ENCODE measurements at regions not wholly inside any gene's neighbourhood (a gene's known extent, or its start where the extent isn't known, plus 50 kb on each side); places are given as distances from the start of the nearest gene placed in this dataset.

DNA sequence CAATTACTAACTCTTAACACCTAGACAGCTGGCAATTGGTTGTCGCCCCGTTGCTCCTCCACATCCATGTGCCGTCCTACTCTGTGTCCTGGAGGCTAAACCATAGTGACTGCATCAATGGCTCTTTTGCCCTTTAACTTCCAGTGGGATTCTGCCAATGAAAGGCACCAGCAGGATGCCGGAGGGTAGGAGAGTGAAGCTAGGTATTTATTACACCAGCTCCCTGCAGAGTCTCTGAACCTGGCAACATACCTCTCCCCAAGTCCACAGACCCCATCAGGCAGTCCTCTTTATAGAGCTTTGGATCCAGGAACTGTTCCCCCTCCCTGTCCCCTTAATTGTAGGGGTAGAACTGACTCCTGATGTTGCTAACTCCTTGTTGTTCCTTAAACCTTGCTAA lies 426.8 kb downstream of the HNRNPD start:
- no peak for DNase-seq (ENCODE audit: low read depth)

- no peak for DNase-seq (ENCODE audit: low read depth)
Measured at GRCh38 chr4:81930506-81931238, 443.1 kb downstream of the HNRNPD start.

DNA sequence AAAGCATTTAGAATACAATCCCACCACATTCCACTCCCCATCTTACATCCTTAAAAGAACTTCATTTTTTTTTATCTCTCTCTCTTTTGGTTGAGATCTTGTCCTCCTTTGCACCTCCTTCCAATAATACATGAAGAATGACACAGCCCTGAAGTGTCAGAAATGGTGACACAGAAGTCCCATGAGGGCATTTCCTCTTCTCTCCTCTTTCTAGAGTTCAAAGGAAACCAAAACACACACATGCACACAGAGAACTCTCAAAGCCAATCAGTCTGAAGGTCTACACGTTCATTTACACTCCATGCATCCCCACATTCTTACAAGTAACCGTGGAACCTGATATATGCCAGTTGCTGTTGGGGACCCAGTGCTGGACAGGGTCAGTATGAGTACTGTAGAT lies 450.7 kb downstream of the HNRNPD start:
- no peak for DNase-seq (ENCODE audit: low read depth)

DNA sequence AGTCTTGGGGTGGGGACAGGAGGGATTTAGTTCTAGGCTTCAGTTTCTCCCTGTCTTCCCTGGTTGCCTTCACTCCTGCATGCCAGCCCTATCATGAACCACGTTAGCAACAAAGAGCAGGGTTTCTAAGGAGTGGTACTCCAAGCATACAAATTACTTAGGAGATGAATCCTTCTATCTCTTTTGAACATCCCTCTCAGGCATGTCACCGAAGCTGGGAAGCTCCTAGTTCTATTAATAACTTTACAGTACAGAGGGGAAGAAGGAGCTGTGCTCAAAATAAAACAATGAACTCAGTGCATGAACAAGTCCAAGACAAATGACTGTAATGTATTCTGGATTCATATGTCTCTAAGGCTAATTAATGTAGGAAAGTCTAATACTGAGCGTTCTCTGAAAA lies 450.6 kb upstream of the RASGEF1B start:
- no peak for DNase-seq (ENCODE audit: low read depth)

DNA sequence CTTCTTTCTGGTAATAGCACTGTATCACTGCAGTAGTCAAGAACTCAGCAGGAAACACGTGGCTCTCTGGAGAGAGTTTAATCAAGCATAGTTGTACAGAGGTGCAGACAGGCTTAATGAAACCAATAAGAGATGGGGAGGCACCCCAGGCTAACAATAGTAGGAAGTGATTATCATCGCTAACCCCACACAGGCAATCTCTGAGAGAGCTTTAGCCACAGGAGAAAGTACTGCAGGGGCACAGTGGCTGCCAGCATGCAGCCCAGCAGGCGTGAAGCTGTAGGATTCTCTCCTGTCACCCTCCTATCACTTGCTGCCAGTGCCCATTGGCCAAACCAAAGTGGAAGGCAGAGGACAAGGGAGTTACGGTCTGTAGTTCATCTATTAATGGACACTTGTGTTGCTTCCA lies 450.0 kb upstream of the RASGEF1B start:
- DNase-seq (ENCODE audit: low read depth), result no peak

GRCh38 chr4:81919810-81920209 lies 448.1 kb upstream of the RASGEF1B start:
- DNase-seq (ENCODE audit: low read depth), result no peak

- peak; percentile 21 for DNase-seq (ENCODE audit: low read depth)
Measured at GRCh38 chr4:81919223-81919622, 447.5 kb upstream of the RASGEF1B start.

DNA sequence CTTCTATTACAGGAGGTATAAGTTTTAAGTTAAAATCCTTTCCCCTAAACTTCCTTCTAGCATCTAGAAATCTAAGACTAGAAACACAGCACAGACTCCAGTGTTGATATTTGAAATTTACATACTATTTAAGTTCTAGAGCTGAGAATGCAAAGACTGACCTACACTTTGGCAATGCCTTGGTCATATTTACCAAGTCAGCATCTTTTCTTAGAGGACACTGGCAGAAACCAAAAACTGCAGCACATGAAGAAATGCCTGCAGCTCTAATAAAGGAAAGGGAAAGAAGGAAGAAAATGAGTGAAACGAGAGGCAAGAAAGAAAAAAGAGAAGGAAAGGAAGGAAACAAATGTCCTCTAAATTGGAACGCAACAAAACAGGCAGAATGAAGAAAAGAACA lies 443.7 kb upstream of the RASGEF1B start:
- DNase-seq (ENCODE audit: low read depth), result no peak

GRCh38 chr4:81914623-81915022 lies 442.9 kb upstream of the RASGEF1B start:
- no peak for DNase-seq (ENCODE audit: low read depth)

GRCh38 chr4:81913427-81913879 lies 441.7 kb upstream of the RASGEF1B start:
- peak; percentile 65 for DNase-seq (ENCODE audit: low read depth)

GRCh38 chr4:81912376-81913030 lies 440.8 kb upstream of the RASGEF1B start:
- no peak for DNase-seq (ENCODE audit: low read depth)

DNA sequence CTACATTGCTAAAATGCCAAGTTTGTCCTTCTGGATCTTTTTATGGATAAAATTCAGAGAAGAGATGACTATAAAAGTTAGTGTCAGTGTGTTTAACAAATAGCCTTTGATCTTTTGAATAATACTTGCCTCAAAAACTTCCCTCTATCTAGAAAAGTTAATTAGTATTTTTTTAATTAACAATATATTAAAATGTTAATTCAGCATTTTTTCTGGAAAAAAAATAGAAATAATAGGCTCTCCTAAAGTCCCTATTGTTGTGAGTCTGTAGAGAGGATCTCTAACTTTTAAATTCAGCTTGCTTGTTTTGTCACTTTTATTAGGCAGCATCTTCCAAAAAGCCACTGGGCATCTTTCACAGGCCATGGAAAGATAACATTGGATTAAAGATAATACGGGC lies 435.2 kb upstream of the RASGEF1B start:
- DNase-seq (ENCODE audit: low read depth), result no peak

DNA sequence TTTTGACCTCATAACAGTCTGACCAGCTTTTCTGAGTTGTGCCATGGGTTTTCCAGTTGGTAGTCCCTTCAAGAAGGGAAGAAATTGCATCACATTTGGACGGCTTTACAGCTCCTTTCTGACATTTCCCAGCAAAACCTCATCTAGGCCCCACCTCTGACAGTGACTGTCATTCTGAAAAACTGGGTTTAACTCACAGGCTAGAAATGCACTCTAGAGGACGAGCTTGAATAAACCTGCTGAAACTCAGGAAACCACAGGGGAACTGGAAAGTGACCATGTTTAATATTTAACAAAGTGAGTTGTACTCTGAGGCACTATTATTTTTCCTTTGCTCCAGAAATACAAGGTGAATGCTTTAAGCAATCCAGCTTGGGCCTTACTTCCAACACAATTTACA lies 434.3 kb upstream of the RASGEF1B start:
- no peak for DNase-seq (ENCODE audit: low read depth)

GRCh38 chr4:81904121-81904520 lies 432.4 kb upstream of the RASGEF1B start:
- DNase-seq (ENCODE audit: low read depth), result no peak

- DNase-seq (ENCODE audit: low read depth), result no peak
Measured at GRCh38 chr4:81903212-81903611, 431.5 kb upstream of the RASGEF1B start.

DNA sequence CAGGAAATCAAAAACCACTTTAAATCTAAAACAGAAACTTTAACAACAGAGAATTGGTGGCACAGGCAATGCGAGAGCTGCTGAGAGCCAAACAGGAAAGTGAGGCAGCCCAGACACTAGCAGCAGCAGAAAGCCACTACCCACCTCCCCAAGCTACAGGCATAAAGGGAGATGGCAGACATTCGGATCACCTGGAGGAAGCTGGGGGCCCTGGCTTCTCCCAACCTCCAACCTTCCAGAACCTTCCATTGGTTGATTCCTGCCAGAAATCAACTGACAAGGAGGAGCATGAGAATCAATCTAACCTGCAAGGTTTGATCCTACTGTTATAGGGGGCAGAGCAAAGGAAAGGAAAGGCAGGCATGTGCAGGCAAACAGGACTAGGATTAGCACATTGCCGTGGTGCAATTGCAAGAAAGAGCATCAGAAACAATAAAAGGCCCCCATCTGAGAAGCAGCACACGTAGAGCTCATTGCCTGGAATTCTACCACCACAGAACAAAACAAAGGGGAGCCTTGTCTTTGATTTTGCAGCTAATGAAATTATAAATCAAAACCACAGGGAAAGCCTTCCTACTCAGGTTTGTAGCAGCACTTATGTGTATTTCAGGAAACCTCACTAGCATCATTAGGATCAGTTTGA lies 427.3 kb upstream of the RASGEF1B start:
- DNase-seq (ENCODE audit: low read depth), result no peak

DNA sequence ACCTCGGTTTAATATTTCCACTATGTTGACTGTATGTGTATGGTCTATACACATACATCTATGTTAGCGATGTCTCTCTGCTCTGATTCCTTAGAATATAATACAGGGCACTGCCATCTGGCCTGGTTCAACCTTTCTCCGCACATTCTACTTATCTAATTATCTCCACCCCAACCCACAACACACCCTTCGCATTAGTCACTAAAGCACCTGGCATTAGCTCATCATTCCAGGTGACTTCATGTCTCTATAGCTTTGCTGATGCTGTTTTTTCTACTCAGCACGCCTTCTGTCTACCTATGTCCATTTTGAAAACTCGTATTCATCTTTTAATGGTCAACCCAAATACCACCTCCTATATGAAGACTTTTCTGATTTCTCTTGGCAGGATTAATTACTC lies 425.2 kb upstream of the RASGEF1B start:
- DNase-seq (ENCODE audit: low read depth), result no peak

DNA sequence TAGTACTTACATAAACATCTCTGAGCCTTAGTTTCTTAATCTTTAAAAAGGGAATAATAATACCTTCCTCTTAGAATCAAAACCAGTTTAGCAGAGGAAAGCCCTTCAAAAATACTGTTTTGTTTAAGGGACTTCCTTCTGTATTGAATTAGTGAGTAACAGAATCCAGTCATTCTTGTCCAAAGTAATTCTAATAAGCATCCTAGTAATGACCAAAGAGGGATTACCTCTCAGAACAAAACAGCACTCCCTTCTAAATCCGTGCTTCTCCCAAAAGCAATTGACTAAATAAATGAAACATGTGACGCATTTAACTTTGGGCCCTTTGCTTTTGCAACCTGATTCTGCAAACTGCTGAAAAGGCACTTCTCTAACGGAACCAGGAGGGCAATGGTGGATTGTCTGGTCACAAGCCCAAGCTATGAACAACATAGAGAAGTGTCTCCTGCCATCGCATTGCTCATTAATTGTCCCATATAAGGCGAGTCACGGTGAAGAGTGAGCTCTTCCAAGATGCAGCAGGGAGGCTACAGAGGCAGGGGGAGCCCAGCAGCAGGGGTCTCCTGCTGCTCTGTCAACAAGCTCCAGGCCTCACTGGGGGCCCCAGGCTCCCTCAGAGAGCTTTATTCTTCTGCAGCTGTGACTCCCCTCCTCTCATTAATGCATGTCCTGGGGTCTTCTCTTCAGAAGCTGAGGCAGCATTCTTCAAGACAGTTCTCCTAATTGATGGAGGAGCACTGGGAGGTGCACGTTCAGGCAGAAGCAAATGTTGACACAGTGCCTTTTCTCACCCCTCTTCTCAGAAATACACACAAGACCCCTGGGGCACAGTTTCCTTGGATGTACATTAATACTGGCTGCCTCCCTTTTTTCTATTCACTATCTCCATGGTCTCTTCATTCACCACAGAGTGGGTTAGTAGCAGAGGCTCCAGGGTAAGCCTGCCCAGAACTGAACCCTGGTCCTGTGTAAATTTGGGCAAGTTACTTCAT lies 419.6 kb upstream of the RASGEF1B start:
- no peak for DNase-seq (ENCODE audit: low read depth)

DNA sequence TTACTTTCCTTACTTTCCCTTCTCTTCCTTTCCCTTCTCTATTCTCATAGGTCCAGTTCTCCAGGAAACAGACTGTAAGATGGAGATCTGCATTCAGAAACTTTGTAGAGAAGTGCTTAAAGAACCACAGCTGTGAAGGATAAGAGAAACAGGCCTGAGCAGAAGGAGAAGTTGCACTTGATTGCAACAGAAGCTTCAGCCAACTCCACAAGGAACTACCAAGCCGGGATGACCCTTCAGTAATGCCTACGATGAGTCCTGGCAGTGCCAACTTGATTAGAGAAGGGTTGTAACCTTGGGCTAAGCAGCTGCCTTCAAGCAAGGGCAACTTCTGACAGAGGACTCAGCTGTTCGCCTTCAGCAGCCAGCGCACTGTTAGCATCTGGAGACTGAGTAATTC lies 413.3 kb upstream of the RASGEF1B start:
- no peak for DNase-seq (ENCODE audit: low read depth)

- no peak for DNase-seq (ENCODE audit: low read depth)
Measured at GRCh38 chr4:81883530-81884450, 412.1 kb upstream of the RASGEF1B start.

DNA sequence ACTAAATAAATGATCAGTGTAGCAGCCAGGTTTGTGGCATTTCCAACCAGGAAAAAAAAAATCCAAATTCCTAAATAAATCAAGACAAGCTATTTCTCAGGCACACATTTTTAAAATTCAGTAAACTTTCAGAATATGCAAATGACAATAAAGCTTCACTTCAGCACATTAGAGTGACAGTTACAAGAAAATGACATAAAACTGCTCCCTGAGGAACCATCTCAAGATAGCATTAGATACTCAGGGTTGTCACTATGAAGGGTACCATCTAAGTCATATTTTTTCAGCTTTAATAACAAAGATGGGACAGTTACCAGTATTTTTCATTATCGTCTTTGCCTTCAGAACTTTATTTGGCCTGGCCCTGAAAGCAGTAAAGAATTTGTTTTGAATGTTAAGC lies 411.3 kb upstream of the RASGEF1B start:
- DNase-seq (ENCODE audit: low read depth), result no peak

All from Daoy (cell line).